CD8-positive, alpha-beta memory T cell (primary cell): ENCODE measurements at regions not wholly inside any gene's neighbourhood (a gene's known extent, or its start where the extent isn't known, plus 50 kb on each side); places are given as distances from the start of the nearest gene placed in this dataset.

Source experiments
- CTCF ChIA-PET: fragments of 350-600 bp; sonication (Branson Sonifier 250); formaldehyde crosslinking; loops from one replicate; lab custom pipeline; 2021; ENCODE audit warnings: antibody characterized with exemption; lab: Charles Lee
- POLR2A ChIA-PET: fragments of 350-600 bp; sonication (Branson Sonifier 250); formaldehyde crosslinking; loops from one replicate; lab custom pipeline; 2021; ENCODE audit warnings: antibody characterized with exemption; lab: Charles Lee
- DNase-seq, 5 donors: peaks; one replicate each; pipeline versions ENCODE4 v3.0.0 to v3.0.0-alpha.2; 2020 to 2022; ENCODE audit warnings: mixed read lengths in 1 of 5
- H3K27ac ChIP-seq: one replicate; pipeline ENCODE4 v1.7.0; 2013; ENCODE audit warnings: low read depth, mild to moderate bottlenecking, low read length, moderate library complexity
- H3K27me3 ChIP-seq: 2 replicates; pipeline ENCODE4 v1.7.0; 2013; ENCODE audit warnings: low read length, mild to moderate bottlenecking; ENCODE audit not compliant: insufficient read depth, poor library complexity, severe bottlenecking
- H3K36me3 ChIP-seq: 2 replicates; pipeline ENCODE4 v1.7.0; 2013; ENCODE audit warnings: mild to moderate bottlenecking, low read length, moderate library complexity; ENCODE audit not compliant: insufficient read depth
- H3K4me1 ChIP-seq: 2 replicates; pipeline ENCODE4 v1.7.0; 2013; ENCODE audit warnings: mild to moderate bottlenecking, low read length, moderate library complexity; ENCODE audit not compliant: insufficient read depth
- H3K4me3 ChIP-seq: 2 replicates; pipeline ENCODE4 v1.7.0; 2013; ENCODE audit warnings: mild to moderate bottlenecking, low read length
- H3K9me3 ChIP-seq: 2 replicates; pipeline ENCODE4 v1.7.0; 2013; ENCODE audit warnings: mild to moderate bottlenecking, low read length
- H3K27ac Mint-ChIP-seq, 8 donors: one replicate each; pipeline ENCODE4 v1.8.0; 2020 to 2021; ENCODE audit warnings: mixed read lengths in 8 of 8, mild to moderate bottlenecking in 6 of 8, inconsistent platforms in 3 of 8, moderate library complexity in 3 of 8
- H3K27me3 Mint-ChIP-seq, 2 donors: one replicate each; pipeline ENCODE4 v1.8.0; 2020 to 2021; ENCODE audit warnings: mixed read lengths in 2 of 2, mild to moderate bottlenecking in 1 of 2, moderate library complexity in 1 of 2
- H3K36me3 Mint-ChIP-seq, 3 donors: one replicate each; pipeline ENCODE4 v1.8.0; 2020 to 2021; ENCODE audit warnings: mixed read lengths in 3 of 3, inconsistent platforms in 1 of 3, mild to moderate bottlenecking in 1 of 3
- H3K4me1 Mint-ChIP-seq, 3 donors: one replicate each; pipeline ENCODE4 v1.8.0; 2020 to 2021; ENCODE audit warnings: mixed read lengths in 3 of 3, inconsistent platforms in 1 of 3, mild to moderate bottlenecking in 1 of 3
- H3K4me3 Mint-ChIP-seq, 7 donors: one replicate each; pipeline ENCODE4 v1.8.0; 2020 to 2021; ENCODE audit warnings: mixed read lengths in 7 of 7, mild to moderate bottlenecking in 6 of 7, moderate library complexity in 4 of 7, inconsistent platforms in 2 of 7
- H3K9me3 Mint-ChIP-seq, 5 donors: one replicate each; pipeline ENCODE4 v1.8.0; 2020 to 2022; ENCODE audit warnings: mixed read lengths in 5 of 5, mild to moderate bottlenecking in 3 of 5, moderate library complexity in 2 of 5, inconsistent platforms in 1 of 5

DNA sequence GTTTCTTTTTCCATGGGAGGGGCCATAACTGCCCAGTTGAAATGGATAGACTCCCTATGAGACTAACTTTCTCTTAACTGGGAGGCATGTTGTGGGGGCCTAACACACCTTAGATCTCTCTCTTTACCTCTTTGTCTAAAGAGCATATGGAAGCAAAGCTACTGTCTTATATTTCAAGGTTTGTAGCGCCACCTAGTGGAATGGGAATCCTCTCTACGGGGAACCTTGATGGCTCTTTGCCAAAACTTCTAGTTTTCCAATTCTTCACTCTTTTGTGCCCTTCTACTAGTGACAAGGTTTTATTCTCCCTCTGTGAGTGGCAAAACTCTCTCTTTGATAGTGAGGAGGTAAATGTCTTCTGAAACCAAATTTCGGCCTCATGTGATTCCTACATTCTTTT, 1030.4 kb upstream of the CADM2 start:
- Histone ChIP-seq H3K27me3 (no peaks in the 10 kb centered on the region), H3K4me1 (no peaks in the 10 kb centered on the region), H3K36me3 (no peaks in the 10 kb centered on the region), H3K4me3 (no peak overlapping the region), H3K27ac (no peak overlapping the region), H3K9me3 (peaks cover 3% of the 10 kb centered on the region)
- POLR2A ChIA-PET, result no interaction called here
- H3K9me3 Mint-ChIP-seq, result peaks cover 22 to 42% (median 31%) of the 10 kb centered on the region in 5 donors
- H3K36me3 Mint-ChIP-seq, result no peaks in the 10 kb centered on the region
- no peak overlapping the region for H3K4me3 Mint-ChIP-seq
- CTCF ChIA-PET, result no interaction called here
- H3K27ac Mint-ChIP-seq, result no peak overlapping the region
- DNase-seq, result no peak
- no peaks in the 10 kb centered on the region for H3K4me1 Mint-ChIP-seq
- H3K27me3 Mint-ChIP-seq, result no peaks in the 10 kb centered on the region

DNA sequence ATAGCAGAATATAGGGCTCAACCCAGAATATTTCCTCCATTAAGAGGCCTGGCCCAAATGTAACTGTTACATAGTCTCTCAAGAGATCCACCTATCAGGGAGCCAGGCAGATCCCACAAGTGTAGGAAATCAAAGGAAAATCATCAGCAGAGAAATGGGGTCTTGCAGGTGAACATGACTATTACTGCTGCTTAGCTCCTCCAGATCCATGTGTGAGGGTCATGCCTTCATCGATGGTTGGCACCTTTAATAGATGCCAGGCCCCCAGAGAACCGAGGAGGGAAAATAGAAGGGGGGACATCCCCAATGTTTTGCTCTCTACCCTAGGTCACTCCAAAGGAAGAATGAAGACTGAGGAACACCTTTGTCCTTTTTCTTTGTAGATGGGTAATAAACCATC, 1029.9 kb upstream of the CADM2 start:
- ChIA-PET POLR2A (no interaction called here), CTCF (no interaction called here)
- Histone ChIP-seq H3K27me3 (no peaks in the 10 kb centered on the region), H3K9me3 (peaks cover 3% of the 10 kb centered on the region), H3K36me3 (no peaks in the 10 kb centered on the region), H3K27ac (no peak overlapping the region), H3K4me1 (no peaks in the 10 kb centered on the region), H3K4me3 (no peak overlapping the region)
- Mint-ChIP-seq H3K4me1 (no peaks in the 10 kb centered on the region), H3K9me3 (peaks cover 22 to 41% (median 31%) of the 10 kb centered on the region in 5 donors), H3K36me3 (no peaks in the 10 kb centered on the region), H3K27ac (no peak overlapping the region), H3K4me3 (no peak overlapping the region), H3K27me3 (no peaks in the 10 kb centered on the region)
- DNase-seq, result no peak

DNA sequence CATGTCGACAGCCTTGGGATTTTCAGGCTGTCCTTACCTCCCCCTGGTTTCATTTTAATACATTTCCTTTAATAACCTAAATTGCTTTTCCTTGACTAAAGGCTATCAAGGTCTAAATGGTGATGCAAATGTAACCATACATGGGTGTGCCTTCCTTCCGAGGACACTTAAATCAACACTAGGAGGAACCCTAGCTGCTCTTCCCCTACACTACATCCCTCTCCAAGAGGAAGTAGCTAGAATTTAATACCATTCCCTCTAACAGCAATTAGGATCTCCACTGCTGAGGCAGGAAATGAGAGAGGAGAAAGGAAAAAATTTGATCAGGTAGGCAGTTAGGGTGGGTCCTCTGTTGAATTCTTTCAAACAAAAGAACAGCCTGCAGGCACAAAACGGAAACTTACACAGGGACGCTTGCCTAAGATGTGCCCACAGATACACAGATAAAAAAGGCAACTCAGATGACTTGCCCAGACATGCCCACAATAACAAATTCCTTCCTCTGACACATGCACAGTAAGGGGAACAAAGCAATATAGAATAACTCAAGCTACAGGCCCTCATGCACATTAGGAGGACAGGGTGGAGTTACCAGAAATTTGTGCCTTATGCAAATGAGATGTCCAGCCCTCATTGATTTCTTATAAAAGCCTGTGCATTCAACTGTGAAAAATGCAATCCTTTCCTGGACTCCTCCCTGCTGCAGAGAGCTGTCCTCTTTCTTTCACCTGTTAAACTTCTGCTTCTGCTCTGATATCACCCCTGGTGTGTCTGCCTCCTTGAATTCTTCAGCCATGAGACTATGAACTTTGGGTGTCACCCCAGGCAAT, 1024.4 kb upstream of the CADM2 start:
- ChIA-PET POLR2A (no interaction called here), CTCF (no interaction called here)
- Mint-ChIP-seq H3K36me3 (no peaks in the 10 kb centered on the region), H3K4me1 (no peaks in the 10 kb centered on the region), H3K27ac (no peak overlapping the region), H3K9me3 (peaks cover 17 to 42% (median 32%) of the 10 kb centered on the region in 5 donors), H3K4me3 (no peak overlapping the region), H3K27me3 (no peaks in the 10 kb centered on the region)
- Histone ChIP-seq H3K4me1 (no peaks in the 10 kb centered on the region), H3K4me3 (no peak overlapping the region), H3K27ac (no peak overlapping the region), H3K27me3 (no peaks in the 10 kb centered on the region), H3K9me3 (peaks cover 3% of the 10 kb centered on the region), H3K36me3 (no peaks in the 10 kb centered on the region)
- no peak for DNase-seq

DNA sequence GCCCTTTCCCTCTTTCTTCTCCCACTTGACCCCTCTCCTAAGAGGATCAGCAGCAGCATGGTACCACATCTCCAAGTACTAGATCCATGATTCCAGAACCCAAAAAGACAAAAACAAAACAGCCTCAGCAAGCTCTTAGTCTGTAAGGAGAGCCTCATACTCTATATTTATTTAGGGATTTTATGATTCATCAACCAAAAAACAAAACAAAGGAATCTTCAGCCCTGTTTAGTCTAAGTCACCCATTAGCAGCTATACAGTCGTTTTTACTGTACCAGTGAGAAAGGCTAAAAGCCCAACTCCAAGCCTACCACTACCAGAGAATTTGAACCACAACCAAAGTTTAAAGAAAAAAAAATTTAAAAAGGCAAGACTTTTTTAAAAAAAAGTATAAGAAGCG, 1020.3 kb upstream of the CADM2 start:
- no peaks in the 10 kb centered on the region for H3K36me3 ChIP-seq
- POLR2A ChIA-PET, result no interaction called here
- Mint-ChIP-seq H3K4me3 (no peak overlapping the region), H3K4me1 (no peaks in the 10 kb centered on the region), H3K9me3 (peaks cover 10 to 43% (median 22%) of the 10 kb centered on the region in 5 donors), H3K36me3 (no peaks in the 10 kb centered on the region), H3K27me3 (no peaks in the 10 kb centered on the region), H3K27ac (no peak overlapping the region)
- no peak for DNase-seq
- no peaks in the 10 kb centered on the region for H3K4me1 ChIP-seq
- CTCF ChIA-PET, result no interaction called here
- H3K27ac ChIP-seq, result no peak overlapping the region
- no peaks in the 10 kb centered on the region for H3K9me3 ChIP-seq
- no peak overlapping the region for H3K4me3 ChIP-seq
- no peaks in the 10 kb centered on the region for H3K27me3 ChIP-seq

DNA sequence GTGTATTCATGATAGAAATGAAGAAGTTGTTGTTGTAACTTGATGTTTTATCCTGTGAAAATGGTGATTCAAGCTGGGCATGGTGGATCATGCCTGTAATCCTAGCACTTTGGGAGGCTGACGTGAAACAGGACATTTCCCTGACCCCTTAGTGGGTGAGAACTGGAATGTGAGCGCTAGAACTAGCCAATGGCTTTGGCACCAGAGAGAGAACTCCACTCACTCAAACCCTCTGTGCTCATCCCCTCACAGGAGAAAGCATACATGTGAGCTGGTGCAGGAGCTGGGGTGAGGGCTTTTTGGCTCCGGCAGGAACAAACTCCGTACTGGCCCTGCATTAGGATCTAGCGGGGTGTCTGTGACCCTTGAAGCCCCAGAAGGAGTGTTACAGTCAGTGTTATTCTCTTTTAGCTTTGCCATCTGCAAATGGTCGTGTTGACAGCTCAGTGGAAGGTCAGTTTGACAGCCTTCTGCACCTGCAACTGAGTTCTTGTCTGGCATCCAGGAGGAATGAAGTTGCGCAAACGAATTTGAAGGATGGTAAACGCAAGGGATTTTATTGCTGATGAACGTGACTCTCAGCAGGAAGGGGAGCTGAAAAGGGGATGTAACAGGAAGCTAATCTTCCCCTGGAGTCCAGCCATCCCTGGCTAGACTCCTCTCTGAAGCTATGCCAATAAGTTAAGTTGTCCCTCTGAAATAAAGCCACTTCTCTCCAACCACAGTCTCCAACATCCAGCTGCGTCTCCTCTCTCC, 1016.6 kb upstream of the CADM2 start:
- Histone ChIP-seq H3K27me3 (no peaks in the 10 kb centered on the region), H3K27ac (no peak overlapping the region), H3K9me3 (no peaks in the 10 kb centered on the region), H3K4me3 (no peak overlapping the region), H3K36me3 (no peaks in the 10 kb centered on the region), H3K4me1 (no peaks in the 10 kb centered on the region)
- H3K27me3 Mint-ChIP-seq, result no peaks in the 10 kb centered on the region
- no peaks in the 10 kb centered on the region for H3K36me3 Mint-ChIP-seq
- no peaks in the 10 kb centered on the region for H3K4me1 Mint-ChIP-seq
- no peak for DNase-seq
- ChIA-PET POLR2A (no interaction called here), CTCF (no interaction called here)
- no peak overlapping the region for H3K4me3 Mint-ChIP-seq
- H3K9me3 Mint-ChIP-seq, result peaks cover 5 to 33% (median 10%) of the 10 kb centered on the region in 5 donors
- H3K27ac Mint-ChIP-seq, result no peak overlapping the region

DNA sequence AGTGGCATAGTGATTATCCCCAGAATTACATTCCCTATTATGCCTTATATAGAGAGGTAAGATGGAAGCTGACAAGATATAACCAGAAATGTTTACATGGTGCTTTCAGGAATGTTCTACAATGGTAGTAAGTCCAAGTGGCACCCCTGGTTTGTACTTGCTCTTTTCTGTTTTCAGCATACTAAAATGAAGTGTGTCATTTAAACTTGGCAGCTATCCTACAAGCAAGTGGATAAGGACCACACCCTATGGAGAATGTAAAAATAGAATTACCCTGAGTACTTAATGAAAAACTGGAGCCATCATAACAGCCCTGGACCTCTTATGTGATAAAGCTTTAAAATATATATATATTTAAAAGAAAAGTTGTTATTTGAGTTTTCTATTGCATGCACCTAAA, 1012.7 kb upstream of the CADM2 start:
- Mint-ChIP-seq H3K9me3 (peaks cover 2 to 17% (median 8%) of the 10 kb centered on the region in 5 donors), H3K27me3 (no peaks in the 10 kb centered on the region), H3K4me3 (no peak overlapping the region), H3K36me3 (no peaks in the 10 kb centered on the region), H3K4me1 (no peaks in the 10 kb centered on the region), H3K27ac (no peak overlapping the region)
- no peaks in the 10 kb centered on the region for H3K36me3 ChIP-seq
- no peak overlapping the region for H3K27ac ChIP-seq
- ChIA-PET CTCF (no interaction called here), POLR2A (no interaction called here)
- H3K9me3 ChIP-seq, result no peaks in the 10 kb centered on the region
- no peaks in the 10 kb centered on the region for H3K4me1 ChIP-seq
- no peak overlapping the region for H3K4me3 ChIP-seq
- no peaks in the 10 kb centered on the region for H3K27me3 ChIP-seq
- DNase-seq, result no peak

DNA sequence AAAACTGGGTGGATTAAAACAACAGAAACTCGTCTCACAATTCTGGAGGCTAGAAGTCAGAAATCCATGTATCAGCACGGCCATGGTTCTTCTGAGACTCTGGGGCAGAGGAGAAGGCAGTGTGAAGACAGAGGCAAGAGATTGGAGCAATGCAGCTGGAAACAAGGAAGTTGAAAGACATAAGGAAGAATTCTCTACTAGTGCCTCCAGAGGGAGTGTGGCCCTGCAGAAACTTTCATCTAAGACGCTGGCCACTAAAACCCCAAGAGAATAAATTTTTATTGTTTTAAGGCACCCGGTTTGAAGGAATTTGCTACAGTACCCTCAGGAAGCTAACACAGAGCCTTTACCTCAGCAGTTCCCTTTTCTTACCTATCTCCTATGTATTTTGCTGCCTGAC, 1012.2 kb upstream of the CADM2 start:
- CTCF ChIA-PET, result no interaction called here
- H3K4me1 Mint-ChIP-seq, result no peaks in the 10 kb centered on the region
- no peaks in the 10 kb centered on the region for H3K9me3 ChIP-seq
- POLR2A ChIA-PET, result no interaction called here
- no peak overlapping the region for H3K27ac ChIP-seq
- H3K27me3 ChIP-seq, result no peaks in the 10 kb centered on the region
- DNase-seq, result no peak
- no peaks in the 10 kb centered on the region for H3K36me3 Mint-ChIP-seq
- no peak overlapping the region for H3K27ac Mint-ChIP-seq
- H3K4me1 ChIP-seq, result no peaks in the 10 kb centered on the region
- no peaks in the 10 kb centered on the region for H3K27me3 Mint-ChIP-seq
- H3K9me3 Mint-ChIP-seq, result peaks cover 2 to 14% (median 8%) of the 10 kb centered on the region in 5 donors
- H3K4me3 Mint-ChIP-seq, result no peak overlapping the region
- H3K36me3 ChIP-seq, result no peaks in the 10 kb centered on the region
- no peak overlapping the region for H3K4me3 ChIP-seq

DNA sequence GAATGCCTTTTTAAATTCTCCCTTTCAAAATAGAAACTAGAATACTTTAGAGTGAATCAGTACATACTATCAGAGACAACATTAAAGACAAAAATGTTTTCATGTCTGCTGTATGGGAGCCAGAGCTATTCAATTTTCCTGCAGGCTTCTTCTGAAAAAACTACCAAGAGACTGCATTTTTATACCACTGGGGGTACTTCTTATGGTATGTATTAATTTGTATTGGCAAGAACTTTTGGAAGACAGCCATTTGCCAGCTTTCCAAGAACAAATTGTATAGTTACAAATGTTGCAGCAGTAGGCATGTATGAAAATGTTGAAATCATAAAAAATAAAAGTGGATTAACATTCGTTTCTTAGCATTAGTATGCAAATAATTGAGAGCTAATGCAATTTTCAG, 1010.0 kb upstream of the CADM2 start:
- CTCF ChIA-PET, result no interaction called here

More for the DNA sequence above, 1010.0 kb upstream of the CADM2 start:
- no peak overlapping the region for H3K4me3 Mint-ChIP-seq
- no peaks in the 10 kb centered on the region for H3K9me3 ChIP-seq
- H3K4me3 ChIP-seq, result no peak overlapping the region
- H3K27me3 ChIP-seq, result no peaks in the 10 kb centered on the region
- H3K36me3 ChIP-seq, result no peaks in the 10 kb centered on the region
- POLR2A ChIA-PET, result no interaction called here
- H3K9me3 Mint-ChIP-seq, result peaks cover 4 to 17% (median 10%) of the 10 kb centered on the region in 5 donors
- H3K27me3 Mint-ChIP-seq, result no peaks in the 10 kb centered on the region
- no peak overlapping the region for H3K27ac Mint-ChIP-seq
- no peaks in the 10 kb centered on the region for H3K4me1 ChIP-seq
- no peak overlapping the region for H3K27ac ChIP-seq
- no peak for DNase-seq
- H3K4me1 Mint-ChIP-seq, result no peaks in the 10 kb centered on the region
- no peaks in the 10 kb centered on the region for H3K36me3 Mint-ChIP-seq
